Activated effector memory CD4-positive, alpha-beta T cell treated with Interleukin-2 at 50 U/mL for 16 hours (primary cell): ENCODE measurements at regions not wholly inside any gene's neighbourhood (a gene's known extent, or its start where the extent isn't known, plus 50 kb on each side); places are given as distances from the start of the nearest gene placed in this dataset.

Source experiments
- DNase-seq: peaks from one replicate; pipeline ENCODE4 v3.0.0-alpha.2; 2020

- DNase-seq, result no peak
Observed at GRCh38 chr6:53412751-53413150, 64.0 kb upstream of the ELOVL5 start.

DNA sequence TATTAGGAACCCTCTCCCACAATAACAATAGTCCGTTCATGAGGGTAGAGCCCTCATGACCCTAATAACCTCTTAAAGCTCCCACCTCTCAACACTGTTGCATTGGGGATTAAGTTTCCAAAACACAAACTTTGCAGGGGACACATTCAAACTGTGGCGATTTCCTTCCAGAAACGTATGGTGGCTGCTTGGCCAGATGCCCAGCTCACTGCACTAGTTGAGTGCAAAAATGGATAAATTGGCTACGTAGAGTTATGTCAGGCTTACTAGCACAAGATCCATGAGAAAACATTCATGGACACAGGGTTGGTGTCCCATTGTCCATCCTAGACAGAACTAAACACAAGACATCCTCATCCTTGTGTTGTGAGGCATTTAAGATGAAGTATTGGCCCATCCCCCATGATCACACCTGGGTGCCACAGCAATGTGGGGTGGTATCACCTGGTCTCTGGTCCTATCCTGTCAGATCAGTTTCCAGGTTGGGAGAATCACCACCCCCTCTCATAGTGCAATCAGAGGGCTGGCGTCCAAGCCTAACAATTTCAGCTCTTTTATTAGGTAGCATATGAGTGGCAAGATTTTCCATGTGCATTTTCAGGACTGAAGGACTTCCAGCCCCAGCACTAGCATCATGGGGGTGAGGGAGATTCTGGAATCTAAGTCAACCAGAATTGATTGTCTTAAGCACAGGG is 63.4 kb upstream of the ELOVL5 start:
- no peak for DNase-seq

DNA sequence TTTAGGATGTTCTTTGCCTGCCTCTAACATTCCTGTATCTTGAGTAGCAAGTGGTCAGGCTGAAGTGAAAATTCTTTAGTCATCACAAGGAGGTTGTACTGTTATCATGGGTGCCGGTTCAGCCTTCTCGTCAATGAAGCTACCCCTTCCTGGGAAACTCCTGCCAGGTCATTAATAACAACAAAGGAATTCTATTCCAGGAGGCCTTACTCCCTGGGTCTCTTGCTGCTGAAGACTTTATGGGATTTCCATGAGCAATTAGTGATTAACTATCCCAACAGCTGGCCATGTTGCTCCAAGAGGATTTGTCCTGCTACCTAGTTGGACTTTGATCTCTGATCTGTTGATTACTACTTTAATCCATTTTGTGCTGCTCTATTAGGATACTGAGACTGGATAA is 62.7 kb upstream of the ELOVL5 start:
- no peak for DNase-seq

DNA sequence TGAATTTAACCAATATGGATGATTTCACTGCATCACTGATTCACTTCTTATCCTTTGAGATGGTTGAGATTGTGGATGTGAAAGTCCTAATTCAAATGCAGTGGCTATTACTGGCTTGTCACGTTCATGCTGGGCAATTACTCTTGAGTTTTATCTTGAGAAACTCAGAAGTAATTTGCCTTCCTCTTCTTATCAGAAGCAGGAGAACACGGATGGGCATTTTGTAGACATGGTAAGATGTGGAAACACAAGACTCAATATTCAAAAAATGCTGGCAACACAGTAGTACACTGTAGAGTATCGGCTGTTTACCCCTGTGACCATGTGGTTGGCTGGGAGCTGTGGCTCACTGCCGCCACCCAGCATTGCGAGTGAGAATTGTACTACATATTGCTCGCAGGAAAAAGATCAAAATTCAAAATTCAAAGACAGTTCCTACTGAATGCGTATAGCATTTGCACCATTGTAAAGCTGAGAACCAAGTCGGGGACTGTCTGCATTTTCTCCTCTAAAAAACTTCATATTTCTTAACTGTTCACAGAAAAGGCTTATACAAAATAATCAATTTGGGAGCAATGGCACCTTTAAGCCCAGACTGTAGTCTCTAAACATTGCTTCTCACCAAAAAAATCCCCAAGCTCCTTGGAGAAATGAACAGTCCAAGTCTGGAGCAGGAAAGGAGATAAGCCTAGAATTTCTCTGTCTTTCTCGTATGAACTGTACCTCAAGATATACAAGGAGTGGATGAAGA is 61.9 kb upstream of the ELOVL5 start:
- peak; percentile 45 for DNase-seq

- DNase-seq, result no peak
Observed at GRCh38 chr6:53408826-53409225, 60.1 kb upstream of the ELOVL5 start.

DNA sequence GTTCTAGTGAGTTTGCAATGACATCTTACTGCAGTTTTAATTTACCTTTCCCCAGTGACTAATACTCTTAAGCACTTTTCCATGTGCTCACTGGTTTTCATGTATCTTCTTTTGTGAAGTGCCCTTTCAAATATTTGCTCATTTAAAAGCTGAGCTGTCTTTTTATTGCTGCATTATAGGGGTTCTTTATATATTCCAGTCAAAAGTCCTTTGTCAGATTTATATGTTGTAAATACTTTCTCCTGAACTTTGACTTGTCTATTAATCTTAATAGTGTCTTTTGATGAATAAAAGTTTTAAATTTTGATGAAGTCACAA is 50.2 kb upstream of the ELOVL5 start:
- DNase-seq, result no peak

GRCh38 chr6:53398247-53399026 is 49.7 kb upstream of the ELOVL5 start:
- DNase-seq, result no peak
